Trophoblast cell (in vitro differentiated cells and primary cell): ENCODE measurements at regions not wholly inside any gene's neighbourhood (a gene's known extent, or its start where the extent isn't known, plus 50 kb on each side); places are given as distances from the start of the nearest gene placed in this dataset.

Experiments
- DNase-seq, 2 donors: peaks; one replicate each; pipeline ENCODE4 v3.0.0-alpha.2; 2016
- H2AFZ ChIP-seq: 2 replicates; pipeline ENCODE4 v1.6.1; 2013; ENCODE audit warnings: low read length, moderate library complexity, mild to moderate bottlenecking; ENCODE audit not compliant: insufficient read depth, poor library complexity
- H2AK5ac ChIP-seq: 2 replicates; pipeline ENCODE4 v1.6.1; 2013; ENCODE audit warnings: mild to moderate bottlenecking, low read length
- H2BK120ac ChIP-seq: 2 replicates; pipeline ENCODE4 v1.6.1; 2013; ENCODE audit warnings: low read length, mild to moderate bottlenecking, moderate library complexity; ENCODE audit not compliant: insufficient read depth, poor library complexity
- H2BK12ac ChIP-seq: 2 replicates; pipeline ENCODE4 v1.6.1; 2013; ENCODE audit warnings: mild to moderate bottlenecking, low read length, moderate library complexity
- H2BK5ac ChIP-seq: 2 replicates; pipeline ENCODE4 v1.6.1; 2013; ENCODE audit warnings: low read length, low read depth, moderate library complexity, mild to moderate bottlenecking; ENCODE audit not compliant: poor library complexity
- H3K14ac ChIP-seq: 2 replicates; pipeline ENCODE4 v1.6.1; 2013; ENCODE audit warnings: mild to moderate bottlenecking, low read length
- H3K18ac ChIP-seq: 2 replicates; pipeline ENCODE4 v1.6.1; 2013; ENCODE audit warnings: mild to moderate bottlenecking, low read length
- H3K23ac ChIP-seq: 2 replicates; pipeline ENCODE4 v1.6.1; 2013; ENCODE audit warnings: low read length
- H3K27ac ChIP-seq: 2 replicates; pipeline ENCODE4 v1.5.1; 2013; ENCODE audit warnings: low read depth, mild to moderate bottlenecking, inconsistent platforms, low read length, moderate library complexity
- H3K27me3 ChIP-seq: 2 replicates; pipeline ENCODE4 v1.6.1; 2013; ENCODE audit warnings: inconsistent platforms, mild to moderate bottlenecking, low read length, moderate library complexity; ENCODE audit not compliant: insufficient read depth
- H3K36me3 ChIP-seq, 2 experiments: 1 replicate in 1 of 2; 2 replicates in 1 of 2; pipeline ENCODE4 v1.6.1; 2013; ENCODE audit warnings: low read length in 2 of 2, mild to moderate bottlenecking in 2 of 2, moderate library complexity in 1 of 2; ENCODE audit not compliant: insufficient read depth in 2 of 2, control insufficient read depth in 1 of 2
- H3K4ac ChIP-seq: 2 replicates; pipeline ENCODE4 v1.6.1; 2013; ENCODE audit warnings: low read depth, mild to moderate bottlenecking, low read length, moderate library complexity
- H3K4me1 ChIP-seq, 2 experiments: 1 replicate in 1 of 2; 2 replicates in 1 of 2; pipeline ENCODE4 v1.6.1; 2013; ENCODE audit warnings: low read length in 2 of 2, mild to moderate bottlenecking in 2 of 2, moderate library complexity in 1 of 2; ENCODE audit not compliant: insufficient read depth in 2 of 2, control insufficient read depth in 1 of 2
- H3K4me2 ChIP-seq: 2 replicates; pipeline ENCODE4 v1.6.1; 2013; ENCODE audit warnings: inconsistent platforms, mild to moderate bottlenecking, low read length, moderate library complexity
- H3K4me3 ChIP-seq: 2 replicates; pipeline ENCODE4 v1.5.1; 2013; ENCODE audit warnings: mild to moderate bottlenecking, low read depth, low read length, inconsistent platforms
- H3K79me1 ChIP-seq: one replicate; pipeline ENCODE4 v1.6.1; 2013; ENCODE audit warnings: low read length
- H3K79me2 ChIP-seq: 2 replicates; pipeline ENCODE4 v1.6.1; 2013; ENCODE audit warnings: low read length, mild to moderate bottlenecking; ENCODE audit not compliant: control insufficient read depth, insufficient read depth, poor library complexity
- H3K9ac ChIP-seq: 2 replicates; pipeline ENCODE4 v1.6.1; 2013; ENCODE audit warnings: mild to moderate bottlenecking, low read length
- H3K9me3 ChIP-seq: 2 replicates; pipeline ENCODE4 v1.6.1; 2013; ENCODE audit warnings: low read depth, mild to moderate bottlenecking, control low read depth, inconsistent platforms, low read length; ENCODE audit not compliant: insufficient read depth
- H4K12ac ChIP-seq: 2 replicates; pipeline ENCODE4 v1.6.1; 2013; ENCODE audit warnings: low read depth, mild to moderate bottlenecking, low read length, moderate library complexity
- H4K8ac ChIP-seq: 2 replicates; pipeline ENCODE4 v1.6.1; 2013; ENCODE audit warnings: low read depth, mild to moderate bottlenecking, low read length, moderate library complexity
- H4K91ac ChIP-seq: one replicate; pipeline ENCODE4 v1.6.1; 2013; ENCODE audit warnings: low read depth, mild to moderate bottlenecking, low read length, moderate library complexity
- WGBS: extraction: QIAGEN DNeasy Blood & Tissue Kit; methylation state at CpG from one replicate; pipeline ENCODE4 v1.1.7; 2013; ENCODE audit warnings: missing lambda C conversion rate; ENCODE audit not compliant: insufficient read length, insufficient coverage; ENCODE audit errors: extremely low coverage; 5-methylcytosine and 5-hydroxymethylcytosine counted together

- Histone ChIP-seq H3K18ac (no peak overlapping the region), H2AK5ac (no peak overlapping the region), H3K23ac (no peak overlapping the region), H3K79me2 (no peaks in the 10 kb centered on the region), H2BK120ac (no peak overlapping the region), H3K27ac (no peak overlapping the region), H3K4me2 (no peak overlapping the region), H4K12ac (no peak overlapping the region), H4K91ac (no peak overlapping the region), H3K4me3 (no peak overlapping the region), H4K8ac (no peak overlapping the region), H2BK5ac (no peak overlapping the region), H3K4me1 (no peaks in the 10 kb centered on the region), H3K36me3 (no peaks in the 10 kb centered on the region), H3K4ac (no peak overlapping the region), H3K27me3 (no peaks in the 10 kb centered on the region), H2BK12ac (no peak overlapping the region), H3K14ac (no peak overlapping the region), H3K79me1 (no peaks in the 10 kb centered on the region), H2AFZ (no peak overlapping the region), H3K9ac (no peak overlapping the region), H3K9me3 (no peaks in the 10 kb centered on the region)
- DNase-seq, result no peak
- WGBS, result no CpG with 5 or more reads among the region's 3 CpGs
Observed at GRCh38 chr20:4569865-4570264, 116.4 kb upstream of the PRNP start.

- H3K27me3 ChIP-seq, result no peaks in the 10 kb centered on the region
- H2BK5ac ChIP-seq, result no peak overlapping the region
- no peak overlapping the region for H3K4me2 ChIP-seq
- DNase-seq, result no peak
- H3K18ac ChIP-seq, result no peak overlapping the region
- no peak overlapping the region for H3K4ac ChIP-seq
- no peak overlapping the region for H3K23ac ChIP-seq
- H4K12ac ChIP-seq, result no peak overlapping the region
- H3K9me3 ChIP-seq, result no peaks in the 10 kb centered on the region
- no peak overlapping the region for H3K14ac ChIP-seq
- H2AK5ac ChIP-seq, result no peak overlapping the region
- no peaks in the 10 kb centered on the region for H3K36me3 ChIP-seq
- H3K79me1 ChIP-seq, result no peaks in the 10 kb centered on the region
- H2BK120ac ChIP-seq, result no peak overlapping the region
- no peak overlapping the region for H4K8ac ChIP-seq
- no peaks in the 10 kb centered on the region for H3K4me1 ChIP-seq
- H2AFZ ChIP-seq, result no peak overlapping the region
- no peak overlapping the region for H3K4me3 ChIP-seq
- H3K79me2 ChIP-seq, result no peaks in the 10 kb centered on the region
- no CpG with 5 or more reads among the region's 2 CpGs for WGBS
- no peak overlapping the region for H2BK12ac ChIP-seq
- no peak overlapping the region for H4K91ac ChIP-seq
- H3K9ac ChIP-seq, result no peak overlapping the region
- no peak overlapping the region for H3K27ac ChIP-seq
Observed at GRCh38 chr20:4569092-4569491, 117.2 kb upstream of the PRNP start.

- Histone ChIP-seq H3K79me1 (no peaks in the 10 kb centered on the region), H2AK5ac (no peak overlapping the region), H3K4me1 (no peaks in the 10 kb centered on the region), H3K79me2 (no peaks in the 10 kb centered on the region), H2BK12ac (no peak overlapping the region), H3K27me3 (no peaks in the 10 kb centered on the region), H4K8ac (no peak overlapping the region), H3K4ac (no peak overlapping the region), H3K18ac (no peak overlapping the region), H3K23ac (no peak overlapping the region), H2BK5ac (no peak overlapping the region), H2BK120ac (no peak overlapping the region), H3K9me3 (no peaks in the 10 kb centered on the region), H3K9ac (no peak overlapping the region), H3K27ac (no peak overlapping the region), H2AFZ (no peak overlapping the region), H3K4me2 (no peak overlapping the region), H3K4me3 (no peak overlapping the region), H3K14ac (no peak overlapping the region), H3K36me3 (no peaks in the 10 kb centered on the region), H4K12ac (no peak overlapping the region), H4K91ac (no peak overlapping the region)
- no peak for DNase-seq
- no CpG with 5 or more reads among the region's 4 CpGs for WGBS
Observed at GRCh38 chr20:4568361-4568959, 117.8 kb upstream of the PRNP start.

GRCh38 chr20:4567170-4567569, 119.1 kb upstream of the PRNP start:
- no peaks in the 10 kb centered on the region for H3K9me3 ChIP-seq
- H3K18ac ChIP-seq, result no peak overlapping the region
- no peak overlapping the region for H2BK120ac ChIP-seq
- H2BK5ac ChIP-seq, result no peak overlapping the region
- H4K91ac ChIP-seq, result no peak overlapping the region
- H2AK5ac ChIP-seq, result no peak overlapping the region
- H2AFZ ChIP-seq, result no peak overlapping the region
- H3K9ac ChIP-seq, result no peak overlapping the region
- no peak overlapping the region for H2BK12ac ChIP-seq
- no peak overlapping the region for H4K8ac ChIP-seq
- no peak overlapping the region for H3K4ac ChIP-seq
- no peaks in the 10 kb centered on the region for H3K27me3 ChIP-seq
- no peak overlapping the region for H3K14ac ChIP-seq
- H3K4me1 ChIP-seq, result no peaks in the 10 kb centered on the region
- DNase-seq, result no peak
- no peak overlapping the region for H3K27ac ChIP-seq
- no peaks in the 10 kb centered on the region for H3K79me2 ChIP-seq
- H3K23ac ChIP-seq, result no peak overlapping the region
- no peak overlapping the region for H3K4me2 ChIP-seq
- H3K36me3 ChIP-seq, result no peaks in the 10 kb centered on the region
- H3K79me1 ChIP-seq, result no peaks in the 10 kb centered on the region
- WGBS, result no CpG with 5 or more reads among the region's 2 CpGs
- H3K4me3 ChIP-seq, result no peak overlapping the region
- no peak overlapping the region for H4K12ac ChIP-seq
